A549 (cell line): ENCODE measurements at regions not wholly inside any gene's neighbourhood (a gene's known extent, or its start where the extent isn't known, plus 50 kb on each side); places are given as distances from the start of the nearest gene placed in this dataset.

Source experiments
- CHD2 ChIP-seq: fragments of 150-350 bp; IDR thresholded peaks from 2 replicates; pipeline ENCODE4 v1.6.1; 2014; ENCODE audit warnings: low read length; ENCODE audit not compliant: partially characterized antibody
- CTCF ChIP-seq: fragments of >200 bp; sonication (Bioruptor Twin); formaldehyde crosslinking; IDR thresholded peaks from 3 replicates; pipeline ENCODE4 v1.5.1; 2016
- POLR2A ChIP-seq: IDR thresholded peaks from 2 replicates; pipeline ENCODE4 v1.6.1; 2012; ENCODE audit warnings: mild to moderate bottlenecking, low read length
- RAD21 ChIP-seq, 2 experiments: fragments of >200 bp in 1 of 2; sonication (Bioruptor Twin) in 1 of 2; formaldehyde crosslinking in 1 of 2; IDR thresholded peaks in 1 of 2; conservative IDR thresholded peaks in 1 of 2; 2 replicates in 1 of 2; 3 replicates in 1 of 2; pipeline ENCODE4 v1.6.1; 2012 to 2018; ENCODE audit warnings: inconsistent platforms in 1 of 2
- RNF2 ChIP-seq: fragments of 200-600 bp; sonication (generic); IDR thresholded peaks from 2 replicates; pipeline ENCODE4 v1.6.1; 2016; ENCODE audit warnings: low read depth, mild to moderate bottlenecking, antibody characterized with exemption, moderate library complexity, borderline replicate concordance
- USF2 ChIP-seq: fragments of 450-650 bp; IDR thresholded peaks from 2 replicates; pipeline ENCODE4 v1.6.1; 2014; ENCODE audit warnings: antibody characterized with exemption

- no peak for TF ChIP-seq USF2
- TF ChIP-seq RAD21 (conservative IDR thresholded peaks at IDR 0.05 in 1 of 2, IDR thresholded peaks at IDR 0.05 in 1 of 2) = no peak
- TF ChIP-seq POLR2A = no peak
- no peak for TF ChIP-seq CTCF
- TF ChIP-seq CHD2 = no peak
- TF ChIP-seq RNF2 = no peak
These were observed 104.6 kb upstream of the LIMCH1 start for GRCh38 chr4:41433361-41433760.
